ENCODE measurements at regions not wholly inside any gene's neighbourhood (a gene's known extent, or its start where the extent isn't known, plus 50 kb on each side); places are given as distances from the start of the nearest gene placed in this dataset.

- Histone ChIP-seq H2AK5ac (ENCODE audit: insufficient read length, low read length) (no peak overlapping the region), H3K27ac (ENCODE audit: insufficient read length, low read depth, low read length) (no peak overlapping the region), H4K91ac (ENCODE audit: insufficient read length, low read depth, low read length) (no peak overlapping the region), H2BK15ac (ENCODE audit: low read depth, low read length) (no peak overlapping the region), H3K4me1 (ENCODE audit: insufficient read depth, low read length) (no peaks in the 10 kb centered on the region), H4K5ac (ENCODE audit: insufficient read length, low read depth, low read length) (no peak overlapping the region), H3K79me1 (ENCODE audit: insufficient read depth, low read depth, low read length, poor library complexity, severe bottlenecking) (no peaks in the 10 kb centered on the region), H2BK120ac (ENCODE audit: low read depth, low read length, poor library complexity, severe bottlenecking) (no peak overlapping the region), H2BK5ac (ENCODE audit: insufficient read length, low read length) (no peak overlapping the region), H3K18ac (ENCODE audit: insufficient read length, low read depth, low read length) (no peak overlapping the region), H2BK12ac (ENCODE audit: insufficient read length, low read depth, low read length) (no peak overlapping the region), H3K9ac (ENCODE audit: extremely low read depth, insufficient read length, low read length) (no peak overlapping the region), H3K14ac (ENCODE audit: insufficient read depth, low read length) (no peak overlapping the region), H4K8ac (replicated peaks; ENCODE audit: insufficient read length, low read depth, low read length) (no peak overlapping the region), H3K9me3 (ENCODE audit: control insufficient read depth, low read depth, low read length) (no peaks in the 10 kb centered on the region), H2BK20ac (ENCODE audit: low read depth, low read length, poor library complexity, severe bottlenecking) (no peak overlapping the region), H3K4me2 (ENCODE audit: insufficient read depth, insufficient read length, low read length) (no peak overlapping the region), H3K56ac (ENCODE audit: insufficient read length, low read depth, low read length) (no peak overlapping the region), H3K23me2 (ENCODE audit: insufficient read length, low read depth, low read length, poor library complexity, severe bottlenecking) (no peaks in the 10 kb centered on the region), H3T11ph (ENCODE audit: low read length) (no peak overlapping the region), H3K23ac (ENCODE audit: insufficient read length, low read depth, low read length) (no peak overlapping the region), H3K79me2 (ENCODE audit: insufficient read depth, low read length) (no peaks in the 10 kb centered on the region), H2AFZ (ENCODE audit: low read length) (no peak overlapping the region), H3K27me3 (ENCODE audit: insufficient read depth, low read length) (no peaks in the 10 kb centered on the region), H3K4ac (ENCODE audit: low read depth, low read length) (no peak overlapping the region), H4K20me1 (ENCODE audit: control insufficient read depth, insufficient read depth, insufficient read length) (no peaks in the 10 kb centered on the region)
- no peak for TF ChIP-seq CTCF (conservative IDR thresholded peaks at IDR 0.05)
- WGBS (ENCODE audit: extremely low coverage, insufficient read length, low lambda C conversion rate) = no CpG with 5 or more reads among the region's 2 CpGs
- Mint-ChIP-seq H3K36me3 (ENCODE audit: insufficient read depth in 1 of 3, low read depth in 3 of 3) (no peaks in the 10 kb centered on the region), H3K4me3 (no peak overlapping the region), H3K9me3 (no peaks in the 10 kb centered on the region), H3K27me3 (ENCODE audit: low read depth) (no peaks in the 10 kb centered on the region), H3K27ac (no peak overlapping the region), H3K4me1 (no peaks in the 10 kb centered on the region; a peak in 1 of 4 replicates)
- no peak for DNase-seq
Measured at GRCh38 chr4:103928370-103928769, 208.6 kb upstream of the TACR3 start.

All from H9 (cell line).